Lower lobe of right lung (tissue), 2 donors: ENCODE measurements at regions not wholly inside any gene's neighbourhood (a gene's known extent, or its start where the extent isn't known, plus 50 kb on each side); places are given as distances from the start of the nearest gene placed in this dataset.

Experiments
- ATAC-seq, 2 donors: fragments of 200-7000 bp; cut with Tn5 transposase; one replicate each; pipeline ENCODE4 v1.9.1; 2020 to 2022; ENCODE audit warnings: mild to moderate bottlenecking in 2 of 2, moderate library complexity in 2 of 2
- DNase-seq: peaks from one replicate; pipeline ENCODE4 v3.0.0-alpha.2; 2020
- H3K27ac ChIP-seq: fragments of 200-600 bp; one replicate; pipeline ENCODE4 v1.8.0; 2022
- H3K27me3 ChIP-seq: fragments of 200-600 bp; one replicate; pipeline ENCODE4 v1.8.0; 2022; ENCODE audit warnings: low read depth
- H3K36me3 ChIP-seq: fragments of 200-600 bp; one replicate; pipeline ENCODE4 v1.8.0; 2022; ENCODE audit warnings: mild to moderate bottlenecking
- H3K4me1 ChIP-seq: fragments of 200-600 bp; one replicate; pipeline ENCODE4 v1.8.0; 2022
- H3K4me3 ChIP-seq: fragments of 200-600 bp; one replicate; pipeline ENCODE4 v1.8.0; 2022; ENCODE audit warnings: mild to moderate bottlenecking
- H3K9me3 ChIP-seq: fragments of 200-600 bp; one replicate; pipeline ENCODE4 v1.8.0; 2022
- intact Hi-C: fragments of 100-400 bp; cut with DNase I; formaldehyde crosslinking; loops from one replicate; pipeline ENCODE4 v1.11.0; 2022
- TF ChIP-seq, protein P1 (sequence below): fragments of 200-600 bp; IDR thresholded peaks from one replicate; pipeline ENCODE4 v1.8.0; 2022; ENCODE audit warnings: antibody characterized with exemption, mild to moderate bottlenecking
- donor health status: DM: no; HTN: yes; CAD: no; lungs with severe emphysema.

DNA sequence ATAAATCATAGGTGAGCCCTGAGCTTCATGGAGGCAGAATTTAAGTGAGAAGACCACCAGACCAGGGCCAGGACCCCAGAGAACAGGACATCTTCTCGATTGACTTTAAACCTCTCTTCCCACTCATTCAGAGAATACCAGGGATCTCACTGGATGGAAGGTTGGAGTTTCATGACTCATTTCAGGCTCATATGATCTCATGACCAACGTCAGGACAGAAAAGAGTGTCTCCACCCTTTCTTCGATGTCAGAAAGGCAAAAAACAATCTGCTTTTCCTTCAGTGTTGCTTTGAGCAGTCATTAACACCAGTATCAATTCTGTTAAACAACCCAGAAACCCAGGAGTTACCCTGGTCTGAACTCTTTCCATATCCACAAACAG lies 361.0 kb downstream of the KLF12 start:
- Histone ChIP-seq H3K9me3 (no peaks in the 10 kb centered on the region), H3K27ac (no peak overlapping the region), H3K36me3 (no peaks in the 10 kb centered on the region), H3K4me3 (no peak overlapping the region), H3K27me3 (no peaks in the 10 kb centered on the region), H3K4me1 (no peaks in the 10 kb centered on the region)
- ATAC-seq (no peak), DNase-seq (no peak)
- intact Hi-C loops: no loop called here
- TF ChIP-seq, protein P1, sequence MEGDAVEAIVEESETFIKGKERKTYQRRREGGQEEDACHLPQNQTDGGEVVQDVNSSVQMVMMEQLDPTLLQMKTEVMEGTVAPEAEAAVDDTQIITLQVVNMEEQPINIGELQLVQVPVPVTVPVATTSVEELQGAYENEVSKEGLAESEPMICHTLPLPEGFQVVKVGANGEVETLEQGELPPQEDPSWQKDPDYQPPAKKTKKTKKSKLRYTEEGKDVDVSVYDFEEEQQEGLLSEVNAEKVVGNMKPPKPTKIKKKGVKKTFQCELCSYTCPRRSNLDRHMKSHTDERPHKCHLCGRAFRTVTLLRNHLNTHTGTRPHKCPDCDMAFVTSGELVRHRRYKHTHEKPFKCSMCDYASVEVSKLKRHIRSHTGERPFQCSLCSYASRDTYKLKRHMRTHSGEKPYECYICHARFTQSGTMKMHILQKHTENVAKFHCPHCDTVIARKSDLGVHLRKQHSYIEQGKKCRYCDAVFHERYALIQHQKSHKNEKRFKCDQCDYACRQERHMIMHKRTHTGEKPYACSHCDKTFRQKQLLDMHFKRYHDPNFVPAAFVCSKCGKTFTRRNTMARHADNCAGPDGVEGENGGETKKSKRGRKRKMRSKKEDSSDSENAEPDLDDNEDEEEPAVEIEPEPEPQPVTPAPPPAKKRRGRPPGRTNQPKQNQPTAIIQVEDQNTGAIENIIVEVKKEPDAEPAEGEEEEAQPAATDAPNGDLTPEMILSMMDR: no peak

DNA sequence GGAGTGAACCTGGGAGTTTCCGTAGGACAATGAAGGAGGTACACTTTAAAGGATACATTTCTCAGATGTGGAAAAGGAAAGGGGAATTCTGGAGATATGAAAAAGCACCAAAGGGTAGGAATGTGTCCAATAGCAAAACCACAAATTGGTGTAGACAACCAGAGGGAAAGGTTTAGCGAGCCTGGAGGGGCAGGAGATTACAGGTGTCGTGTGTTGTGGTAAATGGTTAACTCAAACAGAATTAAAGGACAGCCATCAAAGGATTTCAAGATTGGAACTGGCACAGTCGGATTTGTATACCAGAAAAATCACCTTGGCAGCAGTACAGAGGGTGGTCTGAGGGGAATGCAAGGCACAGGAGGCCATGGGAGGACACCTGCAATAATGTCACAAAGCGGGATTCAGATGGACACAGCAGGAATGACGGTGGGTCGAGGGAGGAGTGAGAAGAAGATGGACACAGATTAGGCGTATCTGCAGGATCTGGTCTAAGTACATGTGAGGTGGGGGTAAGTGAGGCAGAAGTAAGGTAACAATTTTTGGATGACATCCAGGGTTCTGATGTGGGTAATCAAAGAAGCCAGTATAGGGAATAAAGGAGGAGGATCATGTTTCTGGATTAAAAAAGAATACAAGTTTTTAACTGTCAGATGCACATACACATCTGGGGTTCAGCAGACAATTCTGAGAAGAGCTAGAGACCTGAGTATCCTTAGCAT lies 361.6 kb downstream of the KLF12 start:
- Histone ChIP-seq H3K4me1 (peaks cover 4% of the 10 kb centered on the region), H3K4me3 (no peak overlapping the region), H3K27me3 (no peaks in the 10 kb centered on the region), H3K27ac (no peak overlapping the region), H3K36me3 (no peaks in the 10 kb centered on the region), H3K9me3 (no peaks in the 10 kb centered on the region)
- DNase-seq (no peak), ATAC-seq (no peak)
- TF ChIP-seq, protein P1: no peak
- intact Hi-C loops: no loop called here

DNA sequence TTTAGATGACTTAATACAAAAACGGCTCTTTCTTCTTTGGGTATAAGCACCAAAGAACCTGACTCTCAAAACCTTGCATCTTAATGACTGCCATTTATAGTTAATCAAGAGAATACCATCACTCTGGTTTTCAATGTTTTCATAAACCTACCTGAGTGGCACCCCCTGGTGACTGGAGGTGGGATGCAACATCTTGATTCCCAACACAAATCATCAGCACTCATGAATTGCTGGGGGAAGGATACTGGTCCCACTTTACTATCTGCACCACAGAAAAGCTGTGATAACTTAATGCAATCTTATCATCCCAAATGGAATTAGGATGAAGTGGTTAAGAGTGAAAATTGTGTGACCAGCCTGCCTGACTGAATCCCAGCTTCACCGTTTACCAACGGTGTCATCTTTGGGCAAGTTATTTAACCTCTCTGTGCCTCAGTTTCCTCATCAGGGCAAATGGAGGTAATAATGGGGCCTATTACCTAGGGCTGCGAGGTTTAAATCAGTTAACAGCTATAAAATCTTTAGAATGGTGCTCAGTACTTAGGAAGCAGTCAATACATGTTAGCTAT lies 366.4 kb downstream of the KLF12 start:
- Histone ChIP-seq H3K9me3 (no peaks in the 10 kb centered on the region), H3K36me3 (no peaks in the 10 kb centered on the region), H3K27ac (no peak overlapping the region), H3K4me1 (peaks cover 33% of the 10 kb centered on the region), H3K27me3 (no peaks in the 10 kb centered on the region), H3K4me3 (no peak overlapping the region)
- TF ChIP-seq, protein P1: peak; percentile 46
- intact Hi-C loops: no loop called here
- DNase-seq: no peak
- ATAC-seq: no peak

DNA sequence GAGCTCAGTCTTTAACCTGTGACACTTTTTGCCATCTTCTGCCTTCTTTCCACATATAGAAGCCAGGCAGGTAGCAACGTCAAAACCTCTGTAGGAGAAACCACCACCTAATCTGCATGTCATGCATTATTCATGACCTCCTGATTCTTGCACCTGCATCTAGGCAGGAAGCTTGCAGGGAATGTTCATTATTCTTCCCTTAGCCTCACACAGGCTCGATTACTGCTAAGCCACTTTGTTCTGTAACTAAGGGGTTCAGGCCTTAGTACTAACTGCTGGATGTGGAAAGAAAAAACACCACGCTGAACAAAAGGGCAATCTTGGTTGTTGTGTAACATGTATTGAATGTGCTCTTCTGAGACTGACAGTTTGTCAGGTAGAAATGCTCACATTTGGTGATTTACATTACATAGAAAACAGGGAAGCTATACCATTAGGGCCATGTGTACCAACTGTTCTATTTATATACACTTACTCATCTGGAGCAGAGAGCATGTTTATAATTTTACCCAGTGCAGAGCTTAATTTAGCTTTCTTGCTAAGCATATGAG lies 366.9 kb downstream of the KLF12 start:
- no peaks in the 10 kb centered on the region for H3K36me3 ChIP-seq
- DNase-seq (no peak), ATAC-seq (no peak)
- H3K4me3 ChIP-seq: no peak overlapping the region
- H3K9me3 ChIP-seq: no peaks in the 10 kb centered on the region
- no peaks in the 10 kb centered on the region for H3K27me3 ChIP-seq
- H3K27ac ChIP-seq: no peak overlapping the region
- H3K4me1 ChIP-seq: peaks cover 33% of the 10 kb centered on the region
- intact Hi-C loops: no loop called here
- TF ChIP-seq, protein P1: no peak

DNA sequence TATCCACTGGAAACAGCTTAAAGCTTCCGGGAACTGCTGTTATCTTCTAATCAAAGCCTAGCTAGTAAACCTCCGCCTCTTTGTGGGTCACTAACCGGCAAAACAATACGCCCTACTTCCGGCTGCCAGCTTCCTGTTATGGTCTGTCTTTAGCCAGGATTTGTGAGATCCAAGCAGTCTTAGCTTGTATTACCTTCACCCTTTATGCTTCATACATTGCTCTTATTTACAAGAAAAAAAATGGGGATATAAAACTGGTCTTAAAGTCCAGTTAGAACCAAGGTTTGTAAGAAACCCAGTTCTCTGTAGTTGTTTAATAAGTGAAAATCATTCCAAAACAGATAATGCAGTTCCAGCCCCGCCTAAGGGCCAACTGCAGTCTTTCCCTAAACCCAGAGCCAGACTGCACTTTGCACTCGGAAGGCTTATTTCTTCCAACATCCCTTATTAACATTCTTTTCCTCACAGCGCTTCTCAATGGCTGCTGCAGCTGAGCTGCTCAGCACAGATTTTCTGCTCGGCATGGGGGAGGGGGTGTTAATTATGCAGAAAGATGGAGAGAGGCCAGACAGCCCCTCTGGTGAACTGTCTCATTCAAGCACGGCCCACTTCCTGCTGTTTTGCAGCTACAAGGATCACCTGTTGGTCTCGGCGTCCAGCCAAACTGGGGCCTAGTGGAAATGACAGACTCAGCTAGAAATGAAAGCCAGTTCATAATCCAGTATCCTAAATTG lies 368.4 kb downstream of the KLF12 start:
- TF ChIP-seq, protein P1: no peak
- DNase-seq (peak; percentile 71), ATAC-seq (peak; percentile 68 to 69)
- Histone ChIP-seq H3K9me3 (no peaks in the 10 kb centered on the region), H3K27me3 (no peaks in the 10 kb centered on the region), H3K27ac (peak overlapping the region; percentile 62), H3K4me3 (peak overlapping the region; percentile 22), H3K36me3 (no peaks in the 10 kb centered on the region), H3K4me1 (peaks cover 33% of the 10 kb centered on the region)
- intact Hi-C loops: no loop called here
